OCI-LY7 (cell line): ENCODE measurements at regions not wholly inside any gene's neighbourhood (a gene's known extent, or its start where the extent isn't known, plus 50 kb on each side); places are given as distances from the start of the nearest gene placed in this dataset.

Experiments
- CTCF ChIP-seq: fragments of 200-600 bp; sonication (generic); conservative IDR thresholded peaks from 2 replicates; pipeline ENCODE4 v1.5.1; 2014; ENCODE audit warnings: mild to moderate bottlenecking, antibody characterized with exemption, low read length, moderate library complexity, mixed read lengths
- EZH2phosphoT487 ChIP-seq: fragments of 200-600 bp; sonication (generic); IDR thresholded peaks from 2 replicates; pipeline ENCODE4 v1.6.1; 2018; ENCODE audit warnings: low read depth, borderline replicate concordance, mild to moderate bottlenecking, mixed run types, antibody characterized with exemption, low read length, moderate library complexity, mixed read lengths

- TF ChIP-seq CTCF = no peak
- no peak for TF ChIP-seq EZH2phosphoT487
Measured at GRCh38 chr5:6162175-6162574, 216.2 kb downstream of the MED10 start.
